HG02623 (cell line): ENCODE measurements at regions not wholly inside any gene's neighbourhood (a gene's known extent, or its start where the extent isn't known, plus 50 kb on each side); places are given as distances from the start of the nearest gene placed in this dataset.
"Not testable (repeated sequence)": the region's sequence is repeated elsewhere in the genome, so short reads cannot be mapped to it uniquely, and the experiment has no call there.

Experiments
- ATAC-seq: cut with Tn5 transposase; IDR thresholded peaks from one replicate; pipeline ENCODE4 v1.9.1; 2021; ENCODE audit warnings: moderate library complexity; ENCODE audit not compliant: unreplicated experiment

DNA sequence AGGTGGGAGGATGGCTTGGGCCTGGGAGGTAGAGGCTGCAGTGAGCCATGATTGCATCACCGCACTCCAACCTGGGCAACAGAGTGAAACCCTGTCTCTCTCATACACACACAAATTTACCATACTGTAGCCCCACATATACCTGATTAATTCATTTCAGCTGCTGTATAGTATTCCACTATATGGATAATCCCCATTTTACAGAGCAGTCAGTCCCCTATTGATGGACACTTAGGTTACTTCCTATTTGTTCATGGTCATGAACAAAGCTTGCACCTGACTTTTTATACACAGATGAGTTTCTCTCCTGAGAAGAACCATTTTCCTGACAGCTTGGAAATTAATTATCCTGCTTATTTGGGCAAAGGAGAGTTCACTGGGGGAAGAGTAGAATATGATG lies 59.2 kb downstream of the EMX2 start:
- no peak for ATAC-seq

DNA sequence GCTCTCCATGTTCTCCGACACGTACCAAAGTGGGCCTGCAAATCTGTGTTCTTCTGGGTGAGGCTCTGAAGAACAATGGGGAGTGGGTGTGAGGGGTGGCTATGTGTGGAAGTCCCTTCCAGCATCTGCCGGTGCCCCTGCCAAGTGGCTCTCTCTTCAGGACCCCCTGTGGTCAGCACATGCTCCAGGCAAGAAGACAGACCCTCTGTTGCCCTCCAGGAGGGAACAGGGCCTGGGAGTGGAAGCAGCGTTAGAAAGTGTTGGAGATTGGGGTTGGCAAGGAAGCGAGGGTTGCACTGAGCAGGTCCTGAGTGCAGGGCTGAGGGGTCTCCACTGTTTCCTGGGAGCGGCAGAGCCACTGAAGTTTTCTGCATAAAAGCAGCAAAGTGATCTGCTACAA lies 60.5 kb downstream of the EMX2 start:
- no peak for ATAC-seq

DNA sequence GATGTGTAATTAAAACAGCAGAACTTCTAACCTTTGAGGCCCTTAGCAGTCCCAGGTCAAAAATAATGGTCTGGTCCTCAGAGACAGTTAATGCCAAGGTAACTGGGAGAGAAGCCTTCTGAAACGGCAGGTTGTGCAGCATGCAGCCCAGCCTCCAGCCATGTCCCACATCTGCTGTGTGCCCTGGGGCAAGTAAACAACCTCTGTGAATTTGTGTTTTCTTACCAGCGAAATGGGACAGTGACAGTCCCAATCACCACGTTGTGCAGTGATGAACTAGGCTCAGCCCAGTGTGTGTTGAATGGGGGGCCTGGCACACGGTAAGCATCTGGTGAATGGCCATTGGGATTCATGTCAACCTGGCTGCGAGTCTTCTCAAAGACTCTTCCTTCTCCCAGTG lies 61.2 kb downstream of the EMX2 start:
- ATAC-seq = no peak

DNA sequence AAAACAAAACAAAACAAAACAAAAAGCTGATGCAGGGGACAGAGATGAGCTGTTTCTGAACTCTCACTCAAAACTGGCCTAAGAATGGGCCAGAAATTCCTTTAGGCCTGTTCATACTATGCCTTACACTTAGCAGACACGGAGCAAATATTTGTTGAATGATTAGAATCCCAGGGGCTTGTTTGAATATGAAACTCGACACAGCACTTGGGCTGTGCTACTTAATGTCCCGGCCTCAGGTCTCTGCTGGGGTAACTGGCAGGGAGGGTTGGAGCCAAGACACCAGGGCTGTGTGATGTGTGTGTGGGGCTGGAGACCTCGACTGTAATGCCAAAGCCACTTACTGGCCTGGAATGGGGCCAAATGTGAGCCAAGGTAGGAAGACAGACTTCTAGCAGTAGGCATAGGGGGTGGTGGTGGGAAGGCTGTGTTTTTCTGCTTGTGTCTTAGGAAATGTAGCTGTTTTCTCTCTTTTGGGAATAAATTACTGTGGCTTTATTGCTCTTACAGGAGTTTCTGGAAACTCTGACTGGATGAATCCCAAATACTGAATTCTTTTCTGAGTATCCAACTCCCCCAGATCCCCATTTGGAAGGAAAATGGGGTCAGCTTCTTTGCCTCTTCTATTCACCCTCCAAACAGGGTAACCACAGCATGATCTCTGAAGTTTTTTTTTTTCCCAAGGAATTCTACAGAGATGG lies 66.7 kb downstream of the EMX2 start:
- ATAC-seq = no peak

DNA sequence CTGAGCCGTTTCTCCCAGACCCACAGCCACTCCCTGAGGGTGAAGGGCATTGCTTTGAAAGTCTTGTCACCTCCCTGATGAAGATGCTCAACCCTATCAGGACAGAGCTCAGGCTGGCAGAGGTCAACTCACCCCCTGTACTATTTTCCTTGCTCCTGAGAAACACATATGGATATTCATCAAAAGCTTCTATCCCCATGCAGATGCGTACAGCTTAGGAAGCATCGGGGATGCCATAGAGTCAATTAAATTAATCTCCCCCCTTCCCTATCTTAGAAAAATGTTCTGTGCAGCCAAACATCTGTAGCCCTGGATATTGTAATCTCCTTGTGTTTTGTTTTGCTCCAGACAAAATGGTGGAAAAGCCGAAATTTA lies 67.2 kb downstream of the EMX2 start:
- ATAC-seq = no peak

DNA sequence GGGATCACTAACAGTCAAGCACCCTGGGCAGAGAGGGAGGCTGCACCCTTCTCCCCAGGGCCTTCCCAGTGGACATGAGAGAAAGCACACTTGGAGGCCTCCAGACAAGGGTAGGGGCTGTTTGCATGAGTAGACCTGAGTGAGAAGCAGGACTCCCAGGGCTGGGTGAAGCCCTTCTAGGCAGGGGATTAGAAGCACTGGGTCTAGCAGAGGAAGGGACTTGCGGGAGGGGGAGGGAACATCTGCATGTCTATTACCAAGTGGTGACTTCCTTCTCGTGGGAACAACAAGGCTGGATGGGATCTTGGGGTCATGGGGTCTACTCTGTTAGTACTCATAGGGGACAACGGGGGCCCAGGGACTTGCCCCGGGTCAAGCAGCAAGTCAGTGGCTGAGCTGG lies 67.8 kb downstream of the EMX2 start:
- no peak for ATAC-seq

DNA sequence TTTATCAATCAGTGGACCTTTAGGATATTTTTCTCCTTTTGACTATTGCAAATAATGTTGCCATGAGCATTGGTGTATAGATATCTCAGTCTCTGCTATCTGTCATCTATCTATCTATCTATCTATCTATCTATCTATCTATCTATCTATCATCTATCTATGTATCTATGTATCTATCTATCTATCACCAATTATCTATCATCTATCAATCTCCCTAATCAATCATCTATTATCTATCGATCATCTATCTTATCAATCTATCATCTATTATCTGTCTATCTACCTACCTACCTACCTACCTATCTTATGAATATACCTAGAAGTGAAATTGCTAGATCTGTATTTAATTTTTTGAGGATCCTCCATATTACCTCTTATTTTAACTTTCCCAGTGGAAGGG lies 69.6 kb downstream of the EMX2 start:
- ATAC-seq = no peak

DNA sequence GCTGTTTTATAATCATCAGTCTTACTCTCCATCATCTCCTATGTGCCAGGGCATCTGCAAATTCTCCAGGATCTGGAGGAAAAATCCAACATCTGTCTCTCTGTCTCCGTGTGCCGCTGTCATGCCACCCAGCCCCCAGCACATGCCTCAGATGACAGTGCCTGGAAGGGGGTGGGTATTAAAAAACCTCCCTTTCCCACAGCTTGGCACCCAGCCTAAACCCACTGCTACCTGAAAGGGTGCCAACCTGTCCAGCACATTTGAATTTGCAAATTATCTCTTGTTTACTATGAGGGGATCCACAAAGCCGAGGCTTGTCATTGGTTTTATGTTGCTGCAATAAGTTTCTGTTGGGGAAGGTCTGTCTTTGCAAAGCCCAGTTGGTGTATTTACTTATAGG lies 73.1 kb downstream of the EMX2 start:
- ATAC-seq = no peak

DNA sequence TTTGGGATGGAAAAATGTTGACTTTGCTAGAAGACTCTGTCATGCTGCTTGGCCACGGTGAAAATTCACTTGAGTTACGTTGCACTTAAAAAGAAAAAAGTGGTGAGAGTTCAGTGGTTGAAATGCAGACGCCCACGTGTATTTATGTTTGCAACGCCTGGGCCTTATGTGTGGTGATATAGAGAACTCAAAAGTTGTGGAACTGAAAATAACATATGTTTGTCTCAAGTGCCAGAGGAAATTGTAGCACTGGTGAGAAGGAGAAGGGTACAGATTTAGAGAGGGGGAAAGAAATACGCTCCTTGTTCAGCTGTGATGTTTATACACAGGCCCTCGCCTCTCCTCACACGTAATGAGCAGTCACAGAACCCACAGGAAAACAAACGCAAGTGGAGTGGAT lies 73.6 kb downstream of the EMX2 start:
- ATAC-seq = no peak

DNA sequence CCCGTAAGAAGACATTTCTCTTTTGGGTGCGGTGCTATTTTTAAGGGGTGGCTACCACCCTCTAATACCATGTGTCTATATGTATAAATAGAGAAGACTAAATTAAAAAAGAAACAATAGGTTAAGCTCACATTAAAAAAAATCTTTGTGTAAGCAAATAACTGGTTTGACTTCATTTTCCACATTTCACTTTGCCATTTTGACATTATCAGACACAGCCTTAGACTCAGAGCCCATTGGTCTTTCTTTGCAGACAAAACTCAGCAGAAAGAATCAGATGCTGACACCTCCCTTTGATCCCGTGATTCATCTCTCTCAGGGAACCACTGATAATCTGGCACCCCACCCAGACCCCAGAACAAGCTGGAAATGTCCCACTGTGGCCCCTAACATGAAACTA lies 74.5 kb downstream of the EMX2 start:
- ATAC-seq = no peak

DNA sequence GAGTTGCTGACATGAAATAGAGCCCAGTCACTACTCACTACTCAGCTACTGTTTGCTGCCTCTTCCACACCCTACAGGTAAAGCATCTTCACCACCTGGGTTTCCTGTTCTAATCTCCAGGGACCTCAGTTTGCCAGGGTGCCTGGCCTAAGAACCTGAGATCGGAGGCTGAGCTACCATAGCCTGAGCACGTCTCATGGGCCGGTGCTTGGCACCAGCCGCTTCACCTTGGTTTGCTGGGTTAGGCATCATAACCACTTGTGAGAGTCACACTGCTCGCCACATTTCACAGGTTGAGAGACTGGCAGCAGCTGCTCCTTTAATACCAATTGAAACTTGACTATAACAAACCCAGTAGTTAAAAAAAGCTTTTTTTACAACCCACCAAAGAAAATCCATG lies 75.1 kb downstream of the EMX2 start:
- no peak for ATAC-seq

DNA sequence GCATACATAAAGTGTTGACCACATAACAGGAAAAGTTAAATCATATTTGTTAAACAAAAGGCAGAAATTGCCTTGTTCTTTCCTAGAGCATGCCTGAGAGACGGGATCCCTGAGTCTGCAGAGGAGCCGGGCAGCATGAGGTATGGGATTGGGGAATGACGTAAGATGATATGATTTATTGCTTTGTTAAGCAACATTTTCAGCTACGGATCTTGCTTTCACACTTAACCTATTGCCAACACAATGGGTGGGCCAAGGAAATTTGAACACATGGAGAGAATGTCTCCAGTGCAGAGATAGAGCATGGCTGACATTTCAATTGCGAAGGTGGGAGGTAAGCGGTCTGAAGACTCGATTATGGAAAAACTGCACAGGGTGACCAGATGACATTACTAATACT lies 76.7 kb downstream of the EMX2 start:
- ATAC-seq = no peak

DNA sequence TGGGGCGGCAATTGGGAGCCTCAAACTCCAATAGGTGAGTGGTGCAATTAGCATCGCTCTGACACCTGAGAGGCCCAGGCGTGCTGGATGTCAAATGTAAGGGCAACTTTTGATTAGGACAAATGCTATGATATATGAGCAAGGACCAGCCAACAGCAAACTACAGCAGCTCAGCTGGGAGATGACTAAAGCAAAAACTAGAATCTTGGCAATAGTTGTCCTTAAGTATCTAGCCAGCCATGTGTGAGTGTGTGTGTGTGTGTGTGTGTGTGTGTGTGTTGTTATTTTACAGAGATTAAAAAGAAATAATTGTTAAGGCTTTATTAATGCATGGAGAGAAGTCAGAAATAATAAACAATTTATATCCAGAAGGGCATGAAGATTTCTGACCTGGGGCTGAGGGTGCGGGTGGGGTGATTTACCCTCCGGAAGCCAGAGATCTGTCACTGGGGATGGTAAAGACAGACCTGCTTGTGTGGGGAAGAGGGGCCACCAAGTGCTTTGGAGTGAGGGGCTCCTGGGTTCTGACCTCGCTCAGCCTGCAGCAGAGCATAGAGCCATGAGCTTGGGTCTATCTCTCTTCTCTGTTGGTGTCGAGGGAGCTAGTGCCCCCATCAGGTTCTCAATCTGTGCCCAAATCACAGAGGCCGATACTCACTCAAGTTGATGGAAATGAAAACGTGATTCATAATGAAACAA lies 77.3 kb downstream of the EMX2 start:
- ATAC-seq = no peak

DNA sequence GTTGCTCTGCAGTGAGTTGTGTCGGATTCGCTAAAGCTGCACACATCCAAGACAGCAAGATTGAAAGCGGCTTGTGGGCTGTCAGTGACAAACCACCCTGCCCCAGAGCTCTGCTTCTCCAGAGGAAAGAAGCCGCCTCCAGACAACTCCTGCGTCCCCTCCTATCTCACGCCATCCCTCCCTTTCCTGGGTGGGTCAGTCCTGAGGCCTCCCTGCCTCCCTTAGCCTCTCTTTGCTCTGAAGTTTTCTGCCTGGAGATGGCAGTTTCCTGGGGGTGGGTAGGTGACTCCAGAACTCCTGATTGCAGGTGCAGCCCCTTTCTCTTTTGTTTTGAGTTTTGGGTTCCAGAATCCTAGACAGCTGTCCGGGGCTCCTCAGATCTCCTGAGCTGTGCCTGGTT lies 78.7 kb downstream of the EMX2 start:
- ATAC-seq = no peak

DNA sequence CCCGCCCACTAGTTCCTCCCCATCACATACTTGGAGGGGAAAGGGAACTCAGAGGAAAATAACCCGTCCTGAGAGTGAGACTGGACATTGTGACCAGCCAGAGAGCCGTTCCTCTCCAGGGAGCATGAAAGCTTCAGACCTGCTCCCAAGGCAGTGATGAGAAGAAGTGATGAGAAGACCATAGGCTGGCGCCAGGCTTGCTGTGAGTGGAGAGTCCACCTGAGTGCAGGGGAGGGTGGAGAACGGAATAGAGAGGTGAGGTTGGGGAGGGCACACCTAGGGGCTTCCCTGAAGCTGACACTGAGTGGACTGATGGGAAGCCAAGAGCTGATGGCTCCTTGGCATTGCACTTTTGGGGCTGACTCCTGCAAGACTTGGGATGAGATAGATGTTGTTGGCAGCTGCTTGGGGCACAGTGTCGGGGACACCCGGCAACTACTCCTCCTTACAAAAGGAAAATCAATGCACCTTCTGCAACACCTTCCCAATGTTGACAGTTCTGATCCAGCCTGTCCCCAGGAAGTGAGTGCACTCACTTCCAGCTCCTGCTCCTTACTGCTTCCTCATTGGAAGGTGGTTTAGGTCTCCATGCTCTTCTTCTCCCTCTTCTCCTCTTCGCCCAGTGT lies 79.4 kb downstream of the EMX2 start:
- ATAC-seq = no peak

DNA sequence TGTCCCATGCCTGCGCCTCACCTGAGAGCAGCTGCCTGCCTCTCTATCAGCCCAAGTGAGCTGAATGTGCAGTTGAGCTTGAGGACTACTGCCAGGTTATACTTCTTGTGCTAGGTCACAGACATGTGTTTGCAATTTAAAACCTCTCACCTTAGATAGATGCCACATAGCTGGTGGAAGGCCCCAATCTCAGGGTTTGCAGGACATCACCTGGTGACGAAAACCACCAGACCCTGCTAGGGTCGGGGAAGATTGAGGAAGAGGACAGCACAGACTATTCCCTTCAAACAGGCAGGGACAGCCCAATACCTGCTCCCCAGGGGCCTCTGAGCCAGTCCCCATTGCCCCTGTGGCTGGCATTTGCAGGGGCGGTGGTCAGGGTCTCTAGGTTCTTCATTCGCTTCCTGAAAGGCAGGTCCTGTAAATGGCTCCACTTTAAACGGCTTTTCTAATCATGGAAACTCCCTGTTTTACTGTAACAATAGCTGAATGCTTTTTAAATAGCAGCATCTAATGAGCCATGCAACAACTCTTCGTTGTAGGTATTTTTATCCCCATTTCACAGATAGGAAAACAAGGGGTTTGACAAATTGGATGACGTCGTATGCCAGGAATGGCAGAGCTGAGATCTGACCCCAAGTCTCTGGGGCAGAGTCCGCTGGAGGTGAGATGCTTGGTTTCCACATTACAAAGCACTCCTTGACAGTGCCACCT lies 80.1 kb downstream of the EMX2 start:
- no peak for ATAC-seq

DNA sequence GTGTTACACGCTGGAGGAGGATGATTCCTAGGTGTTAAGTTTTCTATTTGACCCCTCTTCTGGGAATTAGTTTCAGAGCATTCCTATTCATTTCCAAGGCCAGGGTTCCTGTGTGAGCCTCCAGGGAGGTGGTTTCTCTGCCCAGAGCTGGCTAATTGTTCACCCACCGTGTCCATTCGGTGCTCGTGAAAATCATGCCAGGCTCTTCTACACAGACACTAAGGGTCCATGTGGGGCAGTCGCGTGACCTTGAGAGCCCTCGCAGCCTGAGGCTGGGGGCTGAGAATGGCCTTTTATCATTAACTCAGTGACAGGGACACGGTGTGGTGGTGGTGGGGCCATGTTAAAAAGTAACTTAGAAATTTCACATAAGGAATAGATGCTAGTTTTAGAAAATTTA lies 83.7 kb downstream of the EMX2 start:
- no peak for ATAC-seq

DNA sequence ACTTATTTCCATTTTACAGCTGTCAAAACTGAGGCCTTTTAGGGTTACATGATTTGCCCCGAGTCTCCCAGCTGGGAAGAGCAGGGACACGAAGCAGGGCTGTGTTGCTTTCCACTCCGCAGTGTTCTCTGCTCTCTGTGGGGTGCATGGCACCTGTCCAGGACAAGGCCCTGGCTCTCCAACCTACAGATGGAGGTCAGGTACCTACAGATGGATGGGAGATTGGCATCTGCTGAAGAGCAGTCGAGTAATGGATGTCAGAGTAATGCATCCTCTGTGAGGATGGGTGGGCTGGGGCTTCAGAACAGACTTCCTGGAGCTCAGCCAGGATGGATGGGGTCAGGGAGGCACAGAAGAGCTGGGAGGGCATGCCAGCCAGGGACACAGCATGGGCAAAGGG lies 85.0 kb downstream of the EMX2 start:
- no peak for ATAC-seq

DNA sequence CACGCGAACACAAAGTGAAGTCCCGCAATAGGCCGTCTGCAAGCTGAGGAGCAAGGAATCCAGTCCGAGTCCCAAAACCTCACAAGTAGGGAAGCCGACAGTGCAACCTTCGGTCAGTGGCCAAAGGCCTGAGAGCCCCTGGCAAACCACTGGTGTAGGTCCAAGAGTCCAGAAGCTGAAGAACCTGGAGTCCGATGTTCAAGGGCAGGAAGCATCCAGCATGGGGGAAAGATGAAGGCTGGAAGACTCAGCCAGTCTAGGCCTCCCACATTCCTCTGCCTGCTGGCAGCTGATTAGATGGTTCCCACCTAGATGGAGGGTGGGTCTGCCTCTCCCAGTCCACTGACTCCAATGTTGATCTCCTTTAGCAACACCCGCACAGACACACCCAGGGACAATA lies 87.2 kb downstream of the EMX2 start:
- ATAC-seq = not testable (repeated sequence)

DNA sequence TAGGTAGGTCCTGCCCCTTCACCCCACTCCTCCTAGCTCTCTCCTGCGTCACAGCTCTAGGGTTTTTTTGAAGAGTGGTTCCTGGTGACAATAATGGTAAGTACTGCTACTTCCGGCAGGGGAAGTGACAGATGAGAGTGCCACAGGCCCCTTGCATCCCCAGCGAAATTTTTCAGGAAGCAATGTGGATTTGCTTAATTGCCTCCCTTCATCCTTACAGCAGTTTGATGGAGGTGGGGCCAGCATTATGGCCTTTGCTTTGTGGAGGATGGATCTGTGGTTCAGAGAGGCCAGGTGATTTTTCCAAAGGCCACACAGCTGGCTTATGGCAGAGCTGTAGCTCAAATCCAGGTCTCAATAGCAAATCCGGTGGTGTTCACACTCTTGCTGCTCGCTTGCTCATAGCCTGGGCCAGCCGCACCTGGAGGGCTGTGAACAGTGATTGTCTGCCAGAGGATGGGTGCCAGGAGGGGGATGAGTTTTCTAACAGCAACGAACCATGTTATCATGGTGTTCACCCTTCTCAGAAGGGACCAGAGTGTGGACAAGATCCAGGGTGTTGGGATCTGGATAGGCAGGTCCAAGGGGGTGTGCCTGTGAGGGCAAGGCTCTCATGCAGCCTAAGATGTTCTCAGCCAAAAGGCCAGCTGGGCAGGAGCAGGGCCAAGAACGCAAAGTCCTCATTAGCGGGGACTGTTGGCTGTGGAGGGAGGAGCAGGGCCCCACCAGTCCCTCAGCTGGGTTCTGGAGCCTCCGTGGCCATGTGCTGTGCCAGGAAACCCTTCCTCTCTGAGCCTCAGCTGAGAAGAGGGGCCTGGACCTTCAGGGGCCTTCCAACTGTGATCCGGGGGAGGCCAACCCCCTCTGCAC lies 89.0 kb downstream of the EMX2 start:
- ATAC-seq = no peak

DNA sequence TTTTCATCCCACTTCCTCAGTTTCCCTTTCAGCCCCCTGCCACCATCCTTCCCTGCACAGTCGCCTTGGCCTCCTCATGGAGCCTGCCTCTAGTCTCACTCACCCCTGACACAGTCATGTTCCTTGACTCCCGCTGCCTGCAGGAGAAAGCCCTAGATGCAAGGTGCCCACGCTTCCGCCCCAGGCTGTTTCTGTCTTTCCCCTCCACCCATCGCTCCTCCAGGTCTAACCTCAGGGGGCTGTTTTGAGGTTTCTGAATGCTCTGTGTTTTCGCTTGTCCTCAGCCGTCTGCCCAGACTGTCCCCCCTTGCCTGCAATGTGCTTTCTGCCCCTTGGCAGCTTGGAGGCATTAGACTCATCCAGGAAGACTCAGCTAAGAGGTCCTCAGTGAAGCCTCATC lies 89.9 kb downstream of the EMX2 start:
- ATAC-seq = no peak
